GM19438 (cell line): ENCODE measurements at regions not wholly inside any gene's neighbourhood (a gene's known extent, or its start where the extent isn't known, plus 50 kb on each side); places are given as distances from the start of the nearest gene placed in this dataset.
"Not testable (repeated sequence)": the region's sequence is repeated elsewhere in the genome, so short reads cannot be mapped to it uniquely, and the experiment has no call there.

Source experiments
- ATAC-seq: cut with Tn5 transposase; IDR thresholded peaks from one replicate; pipeline ENCODE4 v1.9.1; 2021; ENCODE audit warnings: low read depth; ENCODE audit not compliant: unreplicated experiment

DNA sequence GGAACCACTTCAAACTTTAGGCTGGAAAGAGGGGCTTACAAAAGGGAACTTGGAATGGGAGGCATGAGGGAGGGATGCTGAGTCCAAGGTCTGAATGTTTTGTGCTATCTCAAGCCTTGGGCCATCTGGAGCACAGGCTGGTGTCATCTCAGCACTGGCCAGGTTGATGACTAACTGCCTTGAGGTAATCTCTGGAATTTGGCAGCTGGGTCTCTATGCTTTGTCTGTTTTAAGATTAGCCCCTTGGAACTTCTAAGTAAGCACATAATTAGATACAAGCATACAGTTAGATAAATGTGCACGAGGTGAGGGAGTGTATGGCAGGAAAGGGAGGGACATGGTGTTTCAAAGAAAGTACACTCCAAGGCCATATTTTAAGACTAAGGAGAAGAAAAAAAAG, 252.4 kb upstream of the CCDC54 start:
- ATAC-seq: no peak

GRCh38 chr3:107128946-107129345, 248.3 kb upstream of the CCDC54 start:
- no peak for ATAC-seq

DNA sequence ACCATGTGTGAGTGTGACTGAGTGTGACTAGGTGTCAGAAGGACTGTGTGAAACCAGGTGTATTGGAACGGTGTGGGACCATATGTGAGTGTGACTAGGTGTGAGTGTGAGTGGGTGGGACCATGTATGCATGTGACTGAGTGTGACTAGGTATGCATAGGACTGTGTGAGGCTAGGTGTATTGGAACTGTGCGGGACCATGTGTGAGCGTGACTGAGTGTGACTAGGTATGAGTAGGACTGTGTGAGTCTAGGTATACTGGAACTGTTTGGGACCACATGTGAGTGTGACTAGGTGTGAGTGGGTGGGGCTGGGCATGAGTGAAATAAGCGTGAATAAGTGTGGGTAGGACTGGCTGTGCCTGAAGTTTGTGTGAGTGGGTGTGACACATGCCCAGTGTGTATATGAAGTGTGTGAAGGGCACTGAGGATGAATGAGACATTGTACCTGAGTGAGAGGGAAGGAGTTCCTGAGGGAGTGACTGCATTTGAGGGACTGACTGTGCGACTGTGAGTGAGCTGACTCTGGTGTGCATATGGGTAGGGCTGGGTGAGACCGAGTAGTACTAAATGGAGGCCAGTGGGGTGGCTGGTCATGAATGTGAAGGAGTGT, 247.0 kb upstream of the CCDC54 start:
- no peak for ATAC-seq

DNA sequence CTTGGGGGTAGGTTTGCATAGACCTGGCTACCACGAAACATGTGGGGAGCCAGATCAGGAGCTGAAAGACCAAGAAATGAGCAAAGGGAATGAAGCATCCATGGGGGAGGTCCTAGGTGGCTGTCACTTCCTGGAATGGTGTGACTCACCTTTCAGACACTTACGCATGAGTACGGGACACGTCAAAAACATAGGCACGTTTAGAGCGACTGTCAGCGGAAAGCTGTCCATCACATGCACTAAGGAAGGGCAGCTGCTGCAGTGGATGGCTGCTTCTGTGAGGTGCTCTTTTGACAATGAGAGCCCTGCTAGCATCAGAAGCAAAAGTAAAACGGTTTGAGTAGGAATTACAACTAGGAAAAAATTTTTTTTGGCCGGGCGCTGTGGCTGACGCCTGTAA, 244.6 kb upstream of the CCDC54 start:
- no peak for ATAC-seq

- no peak for ATAC-seq
Observed at GRCh38 chr3:107133891-107134290, 243.3 kb upstream of the CCDC54 start.

- no peak for ATAC-seq
Observed at GRCh38 chr3:107142171-107142570, 235.1 kb upstream of the CCDC54 start.

- ATAC-seq: no peak
Observed at GRCh38 chr3:107142786-107143575, 234.3 kb upstream of the CCDC54 start.

DNA sequence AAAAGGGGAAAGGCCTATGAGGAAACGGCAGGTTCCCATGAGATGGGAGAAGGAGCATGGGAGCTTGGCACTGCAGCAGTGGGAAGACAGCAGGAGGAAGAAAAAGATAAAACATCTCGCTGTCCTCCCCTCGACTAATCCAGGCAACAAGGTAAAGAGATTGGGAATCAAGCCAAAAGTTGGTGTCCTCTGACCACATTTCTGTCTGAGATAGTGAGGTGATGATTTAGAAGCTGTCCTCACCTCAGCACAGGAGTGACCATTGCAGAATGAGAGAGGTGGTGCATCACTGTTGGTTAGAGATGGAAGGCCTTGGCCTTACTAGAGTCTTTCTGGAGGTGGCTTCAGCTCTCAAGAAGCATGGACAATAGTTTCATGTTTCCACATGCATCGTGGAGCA, 226.6 kb upstream of the CCDC54 start:
- no peak for ATAC-seq

DNA sequence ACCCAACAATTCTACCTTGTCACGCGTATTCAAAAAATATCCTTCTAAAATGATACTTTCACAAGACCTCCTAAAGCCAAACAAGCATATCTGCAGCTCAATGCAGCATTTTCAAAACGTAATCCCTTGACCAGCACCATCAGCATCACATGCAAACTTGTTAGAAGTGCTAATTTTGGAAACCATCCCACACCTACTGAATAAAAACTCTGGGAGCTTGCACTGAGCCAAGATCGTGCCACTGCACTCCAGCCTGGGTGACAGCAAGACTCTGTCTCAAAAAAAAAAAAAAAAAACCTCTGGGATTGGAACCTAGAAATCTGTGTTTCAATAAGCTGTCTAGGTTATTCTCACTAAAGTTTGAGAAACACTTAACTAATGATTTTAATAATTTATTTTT, 223.3 kb upstream of the CCDC54 start:
- ATAC-seq: no peak

- ATAC-seq: no peak
Observed at GRCh38 chr3:107172411-107172810, 204.8 kb upstream of the CCDC54 start.

DNA sequence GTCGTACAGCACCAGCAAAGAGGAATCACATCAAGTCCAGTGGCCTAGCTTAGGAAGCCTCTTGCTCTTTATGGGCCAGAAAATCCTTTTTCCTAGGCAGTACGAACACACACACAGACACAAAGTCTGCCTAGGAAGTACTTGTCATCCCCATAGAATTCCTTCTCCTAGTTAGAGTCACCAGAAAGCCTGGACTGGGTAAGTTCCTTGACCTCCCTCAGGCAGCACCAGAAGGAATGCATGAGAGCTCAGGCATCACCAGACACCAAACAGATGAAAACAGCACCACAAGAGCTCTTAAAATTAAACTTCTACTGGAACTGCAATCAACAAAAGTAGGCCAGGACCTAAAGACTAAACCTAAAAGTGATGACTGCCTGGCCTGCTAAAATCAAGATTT, 192.9 kb upstream of the CCDC54 start:
- no peak for ATAC-seq

- ATAC-seq: no peak
Observed at GRCh38 chr3:107188262-107188661, 189.0 kb upstream of the CCDC54 start.

DNA sequence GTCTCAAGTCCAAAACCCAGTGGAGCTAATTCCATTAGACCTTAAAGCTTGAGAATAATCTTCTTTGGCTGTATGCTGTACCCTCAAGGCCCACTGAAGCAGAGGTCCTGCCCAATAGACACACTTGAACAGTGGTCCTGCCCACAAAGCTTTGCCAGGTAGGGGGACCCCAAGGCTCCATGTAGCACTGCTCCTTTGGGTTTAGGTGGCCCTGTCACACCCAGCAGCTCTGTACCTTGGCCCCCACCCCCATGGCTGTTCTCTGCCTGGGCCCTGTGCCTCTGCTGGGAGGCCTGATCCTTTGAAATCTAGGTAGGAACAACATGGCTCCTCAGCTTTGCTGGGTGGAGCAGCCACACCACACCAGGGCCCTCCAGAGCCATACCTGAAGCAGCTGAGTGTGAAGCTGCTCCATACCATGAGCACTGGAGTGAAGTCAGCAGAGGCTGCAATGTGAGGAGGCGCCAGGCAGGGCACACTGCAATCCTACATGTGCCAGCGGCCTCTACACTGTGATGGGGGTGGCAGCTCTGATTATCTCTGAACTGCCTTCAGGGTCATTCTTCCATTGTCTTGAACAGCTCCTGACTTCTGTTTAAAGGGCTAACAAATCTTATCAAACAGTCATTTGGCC, 188.0 kb upstream of the CCDC54 start:
- ATAC-seq: no peak

GRCh38 chr3:107193116-107193515, 184.1 kb upstream of the CCDC54 start:
- no peak for ATAC-seq

DNA sequence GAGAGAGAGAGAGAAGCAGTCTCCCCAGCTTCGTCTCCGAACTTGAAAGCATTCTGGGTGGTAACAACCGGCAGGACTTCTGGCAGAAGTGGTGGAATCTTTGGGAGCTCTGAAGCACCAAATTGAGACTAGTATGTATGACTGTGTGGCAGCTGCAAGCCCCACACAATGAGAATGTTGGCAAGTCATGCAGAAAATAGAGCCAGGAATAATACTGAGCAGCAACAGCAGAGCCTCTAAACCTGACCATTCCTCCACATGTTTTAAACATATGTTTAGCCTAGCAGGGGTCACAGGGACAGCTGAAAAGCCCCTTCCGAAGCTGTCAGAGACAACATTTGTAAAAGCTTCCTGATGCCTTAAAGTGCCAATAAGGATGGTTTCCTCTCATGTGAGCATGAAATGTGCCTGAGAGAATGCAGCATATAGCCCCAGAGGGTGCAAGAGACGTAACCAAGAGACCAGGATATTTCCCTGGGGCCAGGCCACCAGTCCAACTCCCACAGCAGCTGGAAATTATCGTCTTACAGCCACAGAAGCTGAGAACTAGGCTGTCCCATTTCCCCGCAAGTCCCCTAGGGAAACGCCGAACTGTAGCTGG, 178.6 kb upstream of the CCDC54 start:
- no peak for ATAC-seq

- ATAC-seq: no peak
Observed at GRCh38 chr3:107201146-107201545, 176.1 kb upstream of the CCDC54 start.

DNA sequence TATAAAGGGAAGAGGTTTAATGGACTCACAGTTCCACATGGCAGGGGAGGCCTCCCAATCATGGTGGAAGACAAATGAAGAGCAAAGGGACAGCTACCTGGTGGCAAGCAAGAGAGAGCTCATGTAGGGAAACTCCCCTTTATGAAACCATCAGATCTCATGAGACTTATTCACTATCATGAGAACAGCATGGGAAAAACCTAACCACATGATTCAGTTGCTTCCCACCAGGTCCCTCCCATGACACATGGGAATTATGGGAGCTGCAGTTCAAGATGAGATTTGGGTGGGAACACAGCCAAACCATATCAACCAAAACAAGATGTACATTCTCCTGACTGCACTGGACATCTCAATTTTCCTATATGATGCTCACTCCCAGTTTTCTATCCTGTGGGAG, 174.4 kb upstream of the CCDC54 start:
- ATAC-seq: not testable (repeated sequence)

GRCh38 chr3:107204121-107204520, 173.1 kb upstream of the CCDC54 start:
- ATAC-seq: no peak

DNA sequence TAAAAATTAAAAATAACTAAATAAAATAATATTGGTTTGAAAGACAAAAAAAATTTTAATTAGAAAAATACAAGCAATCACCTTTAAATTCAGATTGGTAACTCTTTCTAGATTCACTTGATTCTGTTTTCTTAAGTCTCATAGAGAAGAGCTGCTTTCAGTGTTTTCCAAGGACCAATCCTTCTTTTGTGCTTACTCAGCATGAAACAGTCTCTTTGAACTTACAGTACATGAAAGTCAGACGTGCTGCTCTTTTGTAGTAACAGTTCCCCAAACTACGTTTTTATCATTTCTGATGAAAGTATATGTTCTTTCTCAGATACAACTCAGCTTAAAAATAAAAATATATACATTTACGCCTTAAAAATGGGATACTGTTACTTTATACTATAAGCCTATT, 171.9 kb upstream of the CCDC54 start:
- no peak for ATAC-seq

- ATAC-seq: no peak
Observed at GRCh38 chr3:107206141-107206540, 171.1 kb upstream of the CCDC54 start.

GRCh38 chr3:107206945-107207344, 170.3 kb upstream of the CCDC54 start:
- no peak for ATAC-seq

GRCh38 chr3:107208100-107208499, 169.1 kb upstream of the CCDC54 start:
- no peak for ATAC-seq
